HCT116 (cell line): ENCODE measurements at regions not wholly inside any gene's neighbourhood (a gene's known extent, or its start where the extent isn't known, plus 50 kb on each side); places are given as distances from the start of the nearest gene placed in this dataset.

Experiments used
- ATAC-seq: fragments of 200-7000 bp; cut with Tn5 transposase; 2 replicates; pipeline ENCODE4 v1.9.1; 2020; ENCODE audit warnings: mild to moderate bottlenecking, moderate library complexity
- BruUV-seq: library from RNA; stranded (reverse); fragments of 400-500 nt; replicated peaks from 2 replicates; lab custom pipeline; 2021; lab: Mats Ljungman, UMichigan
- CTCF ChIA-PET: fragments of 300-600 bp; sonication (Branson Sonifier 250); formaldehyde crosslinking; loops from one replicate; lab custom pipeline; 2021; ENCODE audit warnings: antibody characterized with exemption; lab: Charles Lee
- POLR2A ChIA-PET: fragments of 300-600, 350-600 bp; sonication (Branson Sonifier 250); formaldehyde crosslinking; loops from one replicate; lab custom pipeline; 2021; ENCODE audit warnings: antibody characterized with exemption; lab: Charles Lee
- RAD21 ChIA-PET, 2 experiments: fragments of 300-600 bp; sonication (Branson Sonifier 250); formaldehyde crosslinking; loops; one replicate each; lab custom pipeline; 2023; ENCODE audit warnings: low total read pairs in 2 of 2; ENCODE audit not compliant: uncharacterized antibody in 2 of 2, unreplicated experiment in 2 of 2, low non-redundant PET in 1 of 2; lab: Charles Lee
- DNase-seq: peaks from one replicate; pipeline ENCODE4 v3.0.0-alpha.2; 2010; ENCODE audit warnings: low read depth, low spot score
- H2AFZ ChIP-seq: fragments of 200-600 bp; shearing (Covaris generic), sonication (generic); 2 replicates; pipeline ENCODE4 v1.6.1; 2017; ENCODE audit warnings: low read depth, mixed run types, mixed read lengths, antibody characterized with exemption, low read length; ENCODE audit not compliant: poor library complexity, severe bottlenecking
- H3K27ac ChIP-seq: 2 replicates; pipeline ENCODE4 v1.5.1; 2012; ENCODE audit warnings: low read depth, low read length
- H3K27me3 ChIP-seq: fragments of 200-600 bp; sonication (generic); 2 replicates; pipeline ENCODE4 v1.6.1; 2016; ENCODE audit warnings: mixed run types, low read length, mixed read lengths; ENCODE audit not compliant: insufficient read depth
- H3K36me3 ChIP-seq, 2 experiments: fragments of 200-500 bp in 1 of 2; fragments of 200-600 bp in 1 of 2; sonication (Bioruptor generic) in 1 of 2; sonication (generic) in 1 of 2; 2 replicates each; pipeline versions ENCODE4 v1.5.1 to v1.6.1; 2014 to 2016; ENCODE audit warnings: low read length in 2 of 2, inconsistent platforms in 1 of 2, mixed read lengths in 1 of 2, mixed run types in 1 of 2; ENCODE audit not compliant: insufficient read depth in 2 of 2, control insufficient read depth in 1 of 2
- H3K4me1 ChIP-seq, 2 experiments: fragments of 200-600 bp in 1 of 2; sonication (generic) in 1 of 2; 2 replicates each; pipeline versions ENCODE4 v1.5.1 to v1.6.1; 2012 to 2017; ENCODE audit warnings: low read length in 2 of 2, inconsistent platforms in 1 of 2, mild to moderate bottlenecking in 1 of 2, mixed read lengths in 1 of 2, mixed run types in 1 of 2, moderate library complexity in 1 of 2; ENCODE audit not compliant: insufficient read depth in 2 of 2, control insufficient read depth in 1 of 2
- H3K4me2 ChIP-seq: fragments of 200-600 bp; sonication (generic); 2 replicates; pipeline ENCODE4 v1.6.1; 2017; ENCODE audit warnings: mixed run types, low read length, mixed read lengths
- H3K4me3 ChIP-seq, 2 experiments: fragments of 200-600 bp in 1 of 2; sonication (generic) in 1 of 2; replicated peaks in 1 of 2; 2 replicates each; pipeline ENCODE4 v1.5.1; 2011 to 2016; ENCODE audit warnings: low read length in 2 of 2, control low read depth in 1 of 2, low read depth in 1 of 2, mild to moderate bottlenecking in 1 of 2, mixed read lengths in 1 of 2, mixed run types in 1 of 2
- H3K79me2 ChIP-seq: fragments of 200-600 bp; sonication (generic); 2 replicates; pipeline ENCODE4 v1.6.1; 2017; ENCODE audit warnings: mild to moderate bottlenecking, mixed run types, low read length, moderate library complexity, mixed read lengths; ENCODE audit not compliant: insufficient read depth
- H3K9ac ChIP-seq: fragments of 200-600 bp; sonication (generic); 2 replicates; pipeline ENCODE4 v1.6.1; 2016; ENCODE audit warnings: low read length, mixed read lengths
- H3K9me2 ChIP-seq: fragments of 200-600 bp; sonication (generic), shearing (Covaris generic); 2 replicates; pipeline ENCODE4 v1.6.1; 2017; ENCODE audit warnings: mixed run types, mild to moderate bottlenecking, moderate library complexity; ENCODE audit not compliant: insufficient read depth
- H3K9me3 ChIP-seq, 2 experiments: fragments of 200-500 bp in 1 of 2; fragments of 200-600 bp in 1 of 2; sonication (Bioruptor generic) in 1 of 2; sonication (generic) in 1 of 2; 2 replicates each; pipeline ENCODE4 v1.6.1; 2014 to 2017; ENCODE audit warnings: low read length in 2 of 2, mixed read lengths in 2 of 2, inconsistent platforms in 1 of 2, low read depth in 1 of 2, mild to moderate bottlenecking in 1 of 2, mixed run types in 1 of 2, moderate library complexity in 1 of 2; ENCODE audit not compliant: control insufficient read depth in 1 of 2, insufficient read depth in 1 of 2
- H4K20me1 ChIP-seq: fragments of 200-600 bp; sonication (generic), shearing (Covaris generic); 2 replicates; pipeline ENCODE4 v1.6.1; 2017; ENCODE audit warnings: mixed run types, mild to moderate bottlenecking, moderate library complexity; ENCODE audit not compliant: insufficient read depth
- CBX3 ChIP-seq: IDR thresholded peaks from 2 replicates; pipeline ENCODE4 v1.6.1; 2012; ENCODE audit warnings: low read depth
- CEBPB ChIP-seq: IDR thresholded peaks from 2 replicates; pipeline ENCODE4 v1.6.1; 2012; ENCODE audit warnings: low read depth
- EGR1 ChIP-seq: IDR thresholded peaks from 2 replicates; pipeline ENCODE4 v1.6.1; 2012; ENCODE audit warnings: low read depth
- ELF1 ChIP-seq: IDR thresholded peaks from 2 replicates; pipeline ENCODE4 v1.6.1; 2012; ENCODE audit warnings: low read depth, borderline replicate concordance
- EZH2 ChIP-seq: fragments of 200-600 bp; sonication (generic); IDR thresholded peaks from 2 replicates; pipeline ENCODE4 v1.6.1; 2017; ENCODE audit warnings: antibody characterized with exemption, mixed run types
- EZH2phosphoT487 ChIP-seq: fragments of 200-600 bp; IDR thresholded peaks from 2 replicates; pipeline ENCODE4 v1.6.1; 2018; ENCODE audit warnings: antibody characterized with exemption, borderline replicate concordance
- MAX ChIP-seq: IDR thresholded peaks from 2 replicates; pipeline ENCODE4 v1.6.1; 2012
- POLR2AphosphoS5 ChIP-seq: IDR thresholded peaks from 2 replicates; pipeline ENCODE4 v1.6.1; 2011; ENCODE audit warnings: mild to moderate bottlenecking, low read depth, low read length, moderate library complexity
- RAD21 ChIP-seq: IDR thresholded peaks from 2 replicates; pipeline ENCODE4 v1.6.1; 2012; ENCODE audit warnings: low read depth, mild to moderate bottlenecking
- SIN3A ChIP-seq: IDR thresholded peaks from 2 replicates; pipeline ENCODE4 v1.6.1; 2012; ENCODE audit warnings: low read depth
- SP1 ChIP-seq: IDR thresholded peaks from 2 replicates; pipeline ENCODE4 v1.6.1; 2012; ENCODE audit warnings: low read depth
- YY1 ChIP-seq: IDR thresholded peaks from 2 replicates; pipeline ENCODE4 v1.6.1; 2011; ENCODE audit warnings: low read length, low read depth, moderate library complexity, mild to moderate bottlenecking; ENCODE audit not compliant: insufficient replicate concordance; ENCODE audit errors: extremely low read depth
- ZFX ChIP-seq: fragments of 450-650 bp; IDR thresholded peaks from 2 replicates; pipeline ENCODE4 v1.6.1; 2017
- ZNF274 ChIP-seq: fragments of 200-500 bp; sonication (Bioruptor generic); IDR thresholded peaks from 2 replicates; pipeline ENCODE4 v1.6.1; 2014; ENCODE audit warnings: mild to moderate bottlenecking, low read depth, low read length, inconsistent platforms
- intact Hi-C: fragments of 100-400 bp; cut with micrococcal nuclease; formaldehyde crosslinking; loops from 2 replicates; pipeline ENCODE4 v1.10.0; 2022
- TF ChIP-seq, protein P1 (sequence below): IDR thresholded peaks from 2 replicates; pipeline ENCODE4 v1.6.1; 2012; ENCODE audit warnings: low read depth

DNA sequence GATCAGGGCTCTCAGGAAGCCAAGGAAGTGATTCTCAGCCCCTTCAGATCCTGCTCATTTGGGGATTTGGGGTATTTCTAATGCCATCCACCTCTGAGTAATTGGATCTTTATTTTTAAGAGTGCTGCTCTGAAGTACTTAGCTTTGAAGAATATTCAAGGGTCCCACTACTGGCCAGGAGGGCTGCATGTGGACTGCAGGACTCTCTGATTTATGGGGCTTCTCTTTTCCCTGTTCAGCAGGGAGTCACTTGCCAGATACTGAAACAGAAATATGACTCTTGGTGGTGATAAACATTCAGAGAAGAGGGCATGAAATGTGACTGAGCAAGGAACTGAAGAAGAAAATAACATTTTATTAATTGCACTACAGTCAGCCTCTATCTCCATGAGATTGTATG lies 138.5 kb downstream of the MTX2 start:
- Histone ChIP-seq H3K9me2 (no peaks in the 10 kb centered on the region), H3K4me1 (no peaks in the 10 kb centered on the region), H3K79me2 (no peaks in the 10 kb centered on the region), H3K9ac (no peak overlapping the region), H3K4me2 (no peak overlapping the region), H4K20me1 (no peaks in the 10 kb centered on the region), H3K27ac (no peak overlapping the region), H2AFZ (no peak overlapping the region), H3K4me3 (no peak overlapping the region), H3K27me3 (no peaks in the 10 kb centered on the region), H3K36me3 (no peaks in the 10 kb centered on the region), H3K9me3 (no peaks in the 10 kb centered on the region)
- no peak for TF ChIP-seq CEBPB
- no peak for TF ChIP-seq CBX3
- no peak for TF ChIP-seq ZNF274
- ChIA-PET POLR2A (no interaction called here), CTCF (interaction anchor here (0.7 kb wide), 1 partner anchor 47 kb away, joined by 3 read pairs; no protein-coding TSS in a partner anchor), RAD21 (no interaction called here)
- intact Hi-C loops: loop anchor here (1.0 kb wide), 1 partner anchor 7 kb away; no protein-coding TSS in a partner anchor
- DNase-seq: no peak
- ATAC-seq: no peak
- no TSS peak for BruUV-seq

GRCh38 chr2:176409671-176410070 lies 140.4 kb downstream of the MTX2 start:
- intact Hi-C loops: no loop called here
- Histone ChIP-seq H3K4me3 (no peak overlapping the region), H3K27ac (no peak overlapping the region), H3K9ac (no peak overlapping the region), H3K9me2 (no peaks in the 10 kb centered on the region), H3K36me3 (no peaks in the 10 kb centered on the region), H4K20me1 (no peaks in the 10 kb centered on the region), H2AFZ (no peak overlapping the region), H3K79me2 (no peaks in the 10 kb centered on the region), H3K4me2 (no peak overlapping the region), H3K4me1 (no peaks in the 10 kb centered on the region), H3K9me3 (no peaks in the 10 kb centered on the region), H3K27me3 (no peaks in the 10 kb centered on the region)
- ChIA-PET CTCF (no interaction called here), POLR2A (no interaction called here), RAD21 (no interaction called here)
- DNase-seq: no peak
- no TSS peak for BruUV-seq
- no peak for ATAC-seq
- TF ChIP-seq ELF1 (no peak), EZH2 (no peak), POLR2AphosphoS5 (no peak), SIN3A (no peak), ZNF274 (no peak), MAX (no peak), RAD21 (no peak), ZFX (no peak), SP1 (no peak), CEBPB (no peak), EGR1 (no peak), YY1 (no peak), EZH2phosphoT487 (no peak)
- TF ChIP-seq, protein P1, sequence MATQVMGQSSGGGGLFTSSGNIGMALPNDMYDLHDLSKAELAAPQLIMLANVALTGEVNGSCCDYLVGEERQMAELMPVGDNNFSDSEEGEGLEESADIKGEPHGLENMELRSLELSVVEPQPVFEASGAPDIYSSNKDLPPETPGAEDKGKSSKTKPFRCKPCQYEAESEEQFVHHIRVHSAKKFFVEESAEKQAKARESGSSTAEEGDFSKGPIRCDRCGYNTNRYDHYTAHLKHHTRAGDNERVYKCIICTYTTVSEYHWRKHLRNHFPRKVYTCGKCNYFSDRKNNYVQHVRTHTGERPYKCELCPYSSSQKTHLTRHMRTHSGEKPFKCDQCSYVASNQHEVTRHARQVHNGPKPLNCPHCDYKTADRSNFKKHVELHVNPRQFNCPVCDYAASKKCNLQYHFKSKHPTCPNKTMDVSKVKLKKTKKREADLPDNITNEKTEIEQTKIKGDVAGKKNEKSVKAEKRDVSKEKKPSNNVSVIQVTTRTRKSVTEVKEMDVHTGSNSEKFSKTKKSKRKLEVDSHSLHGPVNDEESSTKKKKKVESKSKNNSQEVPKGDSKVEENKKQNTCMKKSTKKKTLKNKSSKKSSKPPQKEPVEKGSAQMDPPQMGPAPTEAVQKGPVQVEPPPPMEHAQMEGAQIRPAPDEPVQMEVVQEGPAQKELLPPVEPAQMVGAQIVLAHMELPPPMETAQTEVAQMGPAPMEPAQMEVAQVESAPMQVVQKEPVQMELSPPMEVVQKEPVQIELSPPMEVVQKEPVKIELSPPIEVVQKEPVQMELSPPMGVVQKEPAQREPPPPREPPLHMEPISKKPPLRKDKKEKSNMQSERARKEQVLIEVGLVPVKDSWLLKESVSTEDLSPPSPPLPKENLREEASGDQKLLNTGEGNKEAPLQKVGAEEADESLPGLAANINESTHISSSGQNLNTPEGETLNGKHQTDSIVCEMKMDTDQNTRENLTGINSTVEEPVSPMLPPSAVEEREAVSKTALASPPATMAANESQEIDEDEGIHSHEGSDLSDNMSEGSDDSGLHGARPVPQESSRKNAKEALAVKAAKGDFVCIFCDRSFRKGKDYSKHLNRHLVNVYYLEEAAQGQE: no peak
